ENCODE measurements at regions not wholly inside any gene's neighbourhood (a gene's known extent, or its start where the extent isn't known, plus 50 kb on each side); places are given as distances from the start of the nearest gene placed in this dataset.

- Histone ChIP-seq H3K4me1 (ENCODE audit: control insufficient read depth, low read length) (no peaks in the 10 kb centered on the region), H3K9me3 (ENCODE audit: control insufficient read depth, insufficient read depth, low read length) (no peaks in the 10 kb centered on the region), H3K27me3 (ENCODE audit: control insufficient read depth, low read length) (no peaks in the 10 kb centered on the region), H3K4me2 (ENCODE audit: low read length) (no peak overlapping the region), H3K9me2 (replicated peaks; ENCODE audit: control insufficient read depth, low read length) (no peaks in the 10 kb centered on the region), H4K20me1 (ENCODE audit: control insufficient read depth, insufficient read depth, low read depth, low read length) (no peaks in the 10 kb centered on the region), H3F3A (ENCODE audit: control insufficient read depth, insufficient read depth) (no peaks in the 10 kb centered on the region), H3K79me2 (ENCODE audit: control insufficient read depth, low read length) (no peaks in the 10 kb centered on the region), H3K4me3 (ENCODE audit: low read length) (no peak overlapping the region), H3K27ac (ENCODE audit: low read depth, low read length) (no peak overlapping the region), H3K36me3 (ENCODE audit: control insufficient read depth, low read length) (no peaks in the 10 kb centered on the region)
- TF ChIP-seq EZH2phosphoT487 (IDR thresholded peaks at IDR 0.05; ENCODE audit: borderline replicate concordance, low read length), result no peak
- no peak for TF ChIP-seq CTCF (IDR thresholded peaks at IDR 0.05; ENCODE audit: low read depth, low read length, poor library complexity, severe bottlenecking)
Observed at GRCh38 chr10:3235996-3236510, 63.5 kb upstream of the PITRM1 start.

GRCh38 chr10:3235395-3235794 lies 62.8 kb upstream of the PITRM1 start:
- H3K9me2 ChIP-seq (replicated peaks; ENCODE audit: control insufficient read depth, low read length), result no peaks in the 10 kb centered on the region
- H3K27me3 ChIP-seq (ENCODE audit: control insufficient read depth, low read length), result no peaks in the 10 kb centered on the region
- H3F3A ChIP-seq (ENCODE audit: control insufficient read depth, insufficient read depth), result no peaks in the 10 kb centered on the region
- H3K4me1 ChIP-seq (ENCODE audit: control insufficient read depth, low read length), result no peaks in the 10 kb centered on the region
- TF ChIP-seq EZH2phosphoT487 (IDR thresholded peaks at IDR 0.05; ENCODE audit: borderline replicate concordance, low read length) (no peak), CTCF (IDR thresholded peaks at IDR 0.05; ENCODE audit: low read depth, low read length, poor library complexity, severe bottlenecking) (no peak)
- H3K27ac ChIP-seq (ENCODE audit: low read depth, low read length), result no peak overlapping the region
- H3K79me2 ChIP-seq (ENCODE audit: control insufficient read depth, low read length), result no peaks in the 10 kb centered on the region
- no peak overlapping the region for H3K4me3 ChIP-seq (ENCODE audit: low read length)
- H3K4me2 ChIP-seq (ENCODE audit: low read length), result no peak overlapping the region
- no peaks in the 10 kb centered on the region for H3K9me3 ChIP-seq (ENCODE audit: control insufficient read depth, insufficient read depth, low read length)
- H3K36me3 ChIP-seq (ENCODE audit: control insufficient read depth, low read length), result no peaks in the 10 kb centered on the region
- H4K20me1 ChIP-seq (ENCODE audit: control insufficient read depth, insufficient read depth, low read depth, low read length), result no peaks in the 10 kb centered on the region

GRCh38 chr10:3233486-3233990 lies 61.0 kb upstream of the PITRM1 start:
- Histone ChIP-seq H3F3A (ENCODE audit: control insufficient read depth, insufficient read depth) (no peaks in the 10 kb centered on the region), H3K4me1 (ENCODE audit: control insufficient read depth, low read length) (no peaks in the 10 kb centered on the region), H3K9me3 (ENCODE audit: control insufficient read depth, insufficient read depth, low read length) (no peaks in the 10 kb centered on the region), H3K4me2 (ENCODE audit: low read length) (no peak overlapping the region), H3K27ac (ENCODE audit: low read depth, low read length) (no peak overlapping the region), H3K27me3 (ENCODE audit: control insufficient read depth, low read length) (no peaks in the 10 kb centered on the region), H4K20me1 (ENCODE audit: control insufficient read depth, insufficient read depth, low read depth, low read length) (no peaks in the 10 kb centered on the region), H3K4me3 (ENCODE audit: low read length) (no peak overlapping the region), H3K36me3 (ENCODE audit: control insufficient read depth, low read length) (no peaks in the 10 kb centered on the region), H3K9me2 (replicated peaks; ENCODE audit: control insufficient read depth, low read length) (no peaks in the 10 kb centered on the region), H3K79me2 (ENCODE audit: control insufficient read depth, low read length) (no peaks in the 10 kb centered on the region)
- no peak for TF ChIP-seq CTCF (IDR thresholded peaks at IDR 0.05; ENCODE audit: low read depth, low read length, poor library complexity, severe bottlenecking)
- TF ChIP-seq EZH2phosphoT487 (IDR thresholded peaks at IDR 0.05; ENCODE audit: borderline replicate concordance, low read length), result no peak
